ENCODE measurements at regions not wholly inside any gene's neighbourhood (a gene's known extent, or its start where the extent isn't known, plus 50 kb on each side); places are given as distances from the start of the nearest gene placed in this dataset.

- H3K27ac ChIP-seq: no peak overlapping the region
- no peak for TF ChIP-seq CTCF (conservative IDR thresholded peaks at IDR 0.05)
- no peak for TF ChIP-seq ZFX (IDR thresholded peaks at IDR 0.05)
Observed at GRCh38 chr12:115464661-115465060, 780.7 kb upstream of the TBX3 start.

DNA sequence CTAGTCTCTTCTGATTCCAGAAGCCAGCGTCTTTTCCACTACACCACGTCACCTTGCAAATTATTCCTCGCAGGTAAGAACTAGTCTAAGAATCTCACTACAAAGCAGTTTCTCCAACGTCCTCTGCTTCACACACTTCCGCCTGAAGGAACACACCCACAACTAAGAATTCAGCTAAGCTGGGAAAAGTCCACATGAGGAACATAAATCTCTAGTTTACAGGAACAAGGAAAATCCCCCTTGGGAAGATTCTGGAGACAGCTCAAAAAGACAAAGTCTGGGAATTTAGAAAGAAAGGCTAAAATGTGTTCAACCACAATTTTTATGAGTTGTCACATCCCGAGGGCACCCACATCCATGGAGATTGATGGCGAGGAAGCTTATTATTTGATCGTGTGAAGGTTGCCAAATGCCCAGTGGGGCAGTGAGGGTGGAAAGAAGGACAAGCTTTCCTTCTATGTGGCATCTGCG is 780.2 kb upstream of the TBX3 start:
- no peak overlapping the region for H3K27ac ChIP-seq
- TF ChIP-seq CTCF (conservative IDR thresholded peaks at IDR 0.05): no peak
- no peak for TF ChIP-seq ZFX (IDR thresholded peaks at IDR 0.05)

DNA sequence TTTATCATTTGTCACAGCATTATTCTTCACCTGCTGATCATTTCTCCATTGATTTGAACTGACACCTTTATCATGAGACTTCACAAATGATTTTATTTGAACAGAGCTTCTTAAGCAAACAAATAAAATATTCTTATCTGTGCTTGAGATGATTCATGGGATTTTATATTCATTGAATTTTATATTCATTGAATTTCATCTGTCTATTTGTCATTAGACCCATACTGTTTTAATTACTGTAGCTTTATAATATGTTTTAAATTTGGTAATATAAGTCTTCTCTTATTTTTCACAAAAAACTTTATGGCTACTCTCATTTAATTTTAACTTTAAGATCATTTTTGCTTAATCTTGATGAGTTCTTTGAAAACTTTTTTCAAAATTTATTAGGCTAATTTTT is 777.4 kb upstream of the TBX3 start:
- TF ChIP-seq ZFX (IDR thresholded peaks at IDR 0.05): no peak
- TF ChIP-seq CTCF (conservative IDR thresholded peaks at IDR 0.05): no peak
- H3K27ac ChIP-seq: no peak overlapping the region

DNA sequence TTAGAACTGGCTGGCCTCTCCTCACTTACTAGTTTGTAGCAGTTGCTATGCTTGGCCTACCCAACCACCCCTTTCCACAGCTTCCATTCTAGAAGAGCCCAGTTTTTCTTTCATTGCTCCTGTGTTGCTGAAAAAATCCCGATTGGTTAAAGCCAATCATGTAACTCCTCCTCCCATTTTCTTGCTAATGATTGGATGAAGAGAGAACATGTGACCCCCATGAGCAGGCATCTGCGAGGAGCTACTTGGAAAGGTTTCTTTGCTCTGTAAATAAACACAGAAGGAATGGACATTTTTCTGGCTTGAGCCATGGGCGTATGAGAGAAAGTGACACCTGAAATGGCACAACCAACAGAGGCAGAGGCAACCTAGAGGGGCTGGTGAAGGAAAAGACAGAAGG is 773.8 kb upstream of the TBX3 start:
- no peak for TF ChIP-seq ZFX (IDR thresholded peaks at IDR 0.05)
- TF ChIP-seq CTCF (conservative IDR thresholded peaks at IDR 0.05): no peak
- no peak overlapping the region for H3K27ac ChIP-seq

- TF ChIP-seq CTCF (conservative IDR thresholded peaks at IDR 0.05) (no peak; the same call in 1 of the 2 replicates), ZFX (IDR thresholded peaks at IDR 0.05) (no peak)
Observed at GRCh38 chr12:115456946-115457689, 773.1 kb upstream of the TBX3 start.

GRCh38 chr12:115455268-115455681 is 771.3 kb upstream of the TBX3 start:
- TF ChIP-seq ZFX (IDR thresholded peaks at IDR 0.05) (no peak), CTCF (conservative IDR thresholded peaks at IDR 0.05) (no peak)
- H3K27ac ChIP-seq: no peak overlapping the region

More at GRCh38 chr12:115456946-115457689, 773.1 kb upstream of the TBX3 start:
- no peak overlapping the region for H3K27ac ChIP-seq

DNA sequence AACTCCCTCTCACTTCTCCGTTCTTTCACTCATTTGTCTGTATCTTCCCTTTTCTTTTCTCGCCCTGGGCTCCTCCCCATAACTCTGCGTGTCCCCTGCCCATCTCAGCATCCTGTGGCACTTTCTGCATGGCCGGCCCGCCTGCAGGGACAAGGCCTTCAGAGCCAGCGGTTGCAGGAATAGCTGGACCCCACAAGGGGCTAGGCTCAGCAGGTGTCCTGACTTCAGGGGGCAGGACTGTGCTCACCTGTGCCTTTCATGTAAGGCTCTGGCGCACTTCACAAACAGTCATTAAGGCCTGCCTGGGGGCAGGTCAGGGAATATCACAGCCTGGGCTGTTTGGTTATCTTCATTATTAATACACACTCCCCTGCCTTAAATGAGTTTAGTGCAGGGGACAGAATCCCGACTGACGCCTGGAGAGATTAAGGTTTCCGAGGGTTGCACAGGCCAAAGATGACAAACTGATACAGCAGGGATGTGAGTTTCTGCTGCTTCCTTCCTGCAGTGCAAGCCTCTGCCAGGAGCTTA is 768.8 kb upstream of the TBX3 start:
- no peak overlapping the region for H3K27ac ChIP-seq
- TF ChIP-seq ZFX (IDR thresholded peaks at IDR 0.05) (no peak), CTCF (conservative IDR thresholded peaks at IDR 0.05) (no peak)

All from C4-2B (cell line).